SK-N-SH (cell line): ENCODE measurements at regions not wholly inside any gene's neighbourhood (a gene's known extent, or its start where the extent isn't known, plus 50 kb on each side); places are given as distances from the start of the nearest gene placed in this dataset.

Experiments used
- CTCF ChIA-PET: fragments of 300-600, 350-600 bp; formaldehyde crosslinking; extraction: SDS; loops from one replicate; lab custom pipeline; 2021; lab: Yijun Ruan, JAX
- POLR2A ChIA-PET: fragments of 350-600 bp; sonication (Branson Sonifier 250); formaldehyde crosslinking; extraction: SDS; loops from one replicate; lab custom pipeline; 2020; ENCODE audit warnings: antibody characterized with exemption, inconsistent platforms; lab: Yijun Ruan, JAX
- DNase-seq: peaks from one replicate; pipeline ENCODE4 v3.0.0; 2012
- H2AFZ ChIP-seq: fragments of 200-600 bp; sonication (generic); 2 replicates; pipeline ENCODE4 v1.8.1; 2016; ENCODE audit warnings: antibody characterized with exemption, mild to moderate bottlenecking, low read depth
- H3F3A ChIP-seq: fragments of 200-600 bp; sonication (generic); replicated peaks from 2 replicates; pipeline ENCODE3; 2016; ENCODE audit warnings: antibody characterized with exemption, mild to moderate bottlenecking; ENCODE audit not compliant: insufficient read depth
- H3K27ac ChIP-seq, 2 experiments: fragments of 200-500 bp in 1 of 2; fragments of 200-600 bp in 1 of 2; sonication (Bioruptor generic) in 1 of 2; sonication (generic), shearing (Covaris generic) in 1 of 2; 2 replicates each; pipeline versions ENCODE4 v1.5.1 to v1.6.1; 2014 to 2016; ENCODE audit warnings: low read depth in 2 of 2, inconsistent platforms in 1 of 2, low read length in 1 of 2, mild to moderate bottlenecking in 1 of 2, mixed read lengths in 1 of 2
- H3K27me3 ChIP-seq: fragments of 200-600 bp; sonication (generic), shearing (Covaris generic); 2 replicates; pipeline ENCODE4 v1.6.1; 2016; ENCODE audit warnings: mixed run types; ENCODE audit not compliant: insufficient read depth
- H3K36me3 ChIP-seq, 2 experiments: fragments of 200-500 bp in 1 of 2; fragments of 200-600 bp in 1 of 2; sonication (Bioruptor generic) in 1 of 2; sonication (generic) in 1 of 2; replicated peaks in 1 of 2; 2 replicates each; pipeline versions ENCODE3 to v1.5.1; 2014 to 2016; ENCODE audit warnings: low read length in 1 of 2, mild to moderate bottlenecking in 1 of 2; ENCODE audit not compliant: insufficient read depth in 2 of 2, control insufficient read depth in 1 of 2
- H3K4me1 ChIP-seq, 2 experiments: fragments of 200-500 bp in 1 of 2; fragments of 200-600 bp in 1 of 2; sonication (Bioruptor generic) in 1 of 2; sonication (generic), shearing (Covaris generic) in 1 of 2; 2 replicates each; pipeline versions ENCODE4 v1.5.1 to v1.6.1; 2014 to 2016; ENCODE audit warnings: low read depth in 1 of 2, low read length in 1 of 2, mixed run types in 1 of 2; ENCODE audit not compliant: insufficient read depth in 2 of 2, control insufficient read depth in 1 of 2
- H3K4me2 ChIP-seq: fragments of 200-600 bp; sonication (generic), shearing (Covaris generic); 2 replicates; pipeline ENCODE4 v1.6.1; 2017; ENCODE audit warnings: mixed run types
- H3K4me3 ChIP-seq, 2 experiments: fragments of 200-500 bp in 1 of 2; fragments of 200-600 bp in 1 of 2; sonication (Bioruptor generic) in 1 of 2; sonication (generic), shearing (Covaris generic) in 1 of 2; 2 replicates each; pipeline versions ENCODE4 v1.5.1 to v1.8.1; 2014 to 2016; ENCODE audit warnings: low read depth in 2 of 2, inconsistent platforms in 1 of 2, low read length in 1 of 2, mild to moderate bottlenecking in 1 of 2, mixed read lengths in 1 of 2, moderate library complexity in 1 of 2
- H3K79me2 ChIP-seq: fragments of 200-600 bp; sonication (generic); 2 replicates; pipeline ENCODE4 v1.8.1; 2017; ENCODE audit warnings: mild to moderate bottlenecking; ENCODE audit not compliant: insufficient read depth
- H3K9ac ChIP-seq: fragments of 200-600 bp; sonication (generic); 2 replicates; pipeline ENCODE4 v1.6.1; 2017; ENCODE audit warnings: mixed run types
- H3K9me2 ChIP-seq: fragments of 200-600 bp; sonication (generic); 2 replicates; pipeline ENCODE4 v1.6.1; 2017; ENCODE audit warnings: mixed run types
- H3K9me3 ChIP-seq: fragments of 200-600 bp; sonication (generic); 2 replicates; pipeline ENCODE4 v1.6.1; 2017; ENCODE audit warnings: mixed run types, mild to moderate bottlenecking, moderate library complexity
- H4K20me1 ChIP-seq: fragments of 200-600 bp; sonication (generic); 2 replicates; pipeline ENCODE4 v1.6.1; 2017; ENCODE audit warnings: mild to moderate bottlenecking, mixed run types; ENCODE audit not compliant: insufficient read depth
- CHD2 ChIP-seq: fragments of 150-350 bp; IDR thresholded peaks from 2 replicates; pipeline ENCODE4 v1.6.1; 2018; ENCODE audit warnings: low read length; ENCODE audit not compliant: partially characterized antibody
- GABPA ChIP-seq: IDR thresholded peaks from 2 replicates; pipeline ENCODE4 v1.4.0; 2012; ENCODE audit warnings: low read depth, mild to moderate bottlenecking
- NFIC ChIP-seq: IDR thresholded peaks from 2 replicates; pipeline ENCODE4 v1.4.0; 2012; ENCODE audit warnings: borderline replicate concordance
- POLR2AphosphoS5 ChIP-seq: IDR thresholded peaks from 2 replicates; pipeline ENCODE4 v1.6.1; 2012; ENCODE audit warnings: low read depth, low read length
- RAD21 ChIP-seq: IDR thresholded peaks from 2 replicates; pipeline ENCODE4 v1.6.1; 2012; ENCODE audit warnings: mild to moderate bottlenecking, low read length
- RXRA ChIP-seq: IDR thresholded peaks from 2 replicates; pipeline ENCODE4 v1.4.0; 2012; ENCODE audit warnings: low read depth, mild to moderate bottlenecking, borderline replicate concordance
- SIN3A ChIP-seq: IDR thresholded peaks from 2 replicates; pipeline ENCODE4 v1.6.1; 2012; ENCODE audit warnings: low read depth, mild to moderate bottlenecking, low read length, moderate library complexity, borderline replicate concordance
- TAF1 ChIP-seq: IDR thresholded peaks from 2 replicates; pipeline ENCODE4 v1.6.1; 2012; ENCODE audit warnings: low read depth, mild to moderate bottlenecking, low read length, moderate library complexity, borderline replicate concordance
- TEAD4 ChIP-seq: IDR thresholded peaks from 2 replicates; pipeline ENCODE4 v1.4.0; 2012; ENCODE audit warnings: mild to moderate bottlenecking, borderline replicate concordance; ENCODE audit not compliant: insufficient read depth
- YY1 ChIP-seq: IDR thresholded peaks from 2 replicates; pipeline ENCODE4 v1.4.0; 2012; ENCODE audit warnings: low read depth, mild to moderate bottlenecking
- WGBS: methylation state at CpG from one replicate; pipeline ENCODE4 v1.1.6; 2017; ENCODE audit warnings: low lambda C conversion rate; 5-methylcytosine and 5-hydroxymethylcytosine counted together
- TF ChIP-seq, protein P1 (sequence below): fragments of 200-600 bp; sonication (generic); IDR thresholded peaks from 2 replicates; pipeline ENCODE4 v1.6.1; 2017; ENCODE audit warnings: antibody characterized with exemption, mild to moderate bottlenecking, moderate library complexity
- TF ChIP-seq, protein P2 (sequence below): IDR thresholded peaks from 2 replicates; pipeline ENCODE4 v1.4.0; 2012; ENCODE audit warnings: low read depth, borderline replicate concordance
- TF ChIP-seq, protein P3 (sequence below): IDR thresholded peaks from 2 replicates; pipeline ENCODE4 v1.6.1; 2012; ENCODE audit warnings: mild to moderate bottlenecking, low read depth, low read length, moderate library complexity
- TF ChIP-seq, protein P4 (sequence below): IDR thresholded peaks from 2 replicates; pipeline ENCODE4; 2012

DNA sequence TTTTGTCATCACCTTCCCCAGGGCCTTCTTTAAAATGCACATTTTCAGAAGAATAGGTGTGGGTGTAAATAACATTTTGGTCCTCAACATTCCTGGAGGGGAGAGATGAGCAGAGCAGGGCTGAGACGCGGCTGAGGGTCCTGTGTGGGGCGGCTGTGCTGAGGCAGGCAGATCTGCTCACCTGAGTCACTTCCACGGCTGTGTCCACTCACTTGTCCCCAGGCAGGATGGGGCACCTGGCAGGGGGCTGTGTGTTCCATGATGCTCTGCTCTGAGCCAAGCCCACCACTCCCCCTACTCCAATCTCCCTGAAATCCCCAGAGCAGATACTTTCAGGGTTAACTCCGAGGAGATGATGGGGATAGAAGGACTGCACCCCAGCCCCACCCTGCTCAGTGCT is 93.8 kb downstream of the GLRX3 start:
- Histone ChIP-seq H3K79me2 (no peaks in the 10 kb centered on the region), H3K4me3 (no peak overlapping the region), H3K4me1 (peaks cover 0 to 2% of the 10 kb centered on the region in 2 experiments; a peak in 1 of 4 replicates), H3K4me2 (no peak overlapping the region), H4K20me1 (no peaks in the 10 kb centered on the region), H3K27ac (no peak overlapping the region), H3K9me2 (no peaks in the 10 kb centered on the region), H3K27me3 (no peaks in the 10 kb centered on the region), H2AFZ (no peak overlapping the region), H3K36me3 (no peaks in the 10 kb centered on the region)
- CTCF ChIA-PET, result no interaction called here
- POLR2A ChIA-PET, result no interaction called here
- 40% methylated on average over 5 of the region's 5 CpGs for WGBS
- TF ChIP-seq, protein P1, sequence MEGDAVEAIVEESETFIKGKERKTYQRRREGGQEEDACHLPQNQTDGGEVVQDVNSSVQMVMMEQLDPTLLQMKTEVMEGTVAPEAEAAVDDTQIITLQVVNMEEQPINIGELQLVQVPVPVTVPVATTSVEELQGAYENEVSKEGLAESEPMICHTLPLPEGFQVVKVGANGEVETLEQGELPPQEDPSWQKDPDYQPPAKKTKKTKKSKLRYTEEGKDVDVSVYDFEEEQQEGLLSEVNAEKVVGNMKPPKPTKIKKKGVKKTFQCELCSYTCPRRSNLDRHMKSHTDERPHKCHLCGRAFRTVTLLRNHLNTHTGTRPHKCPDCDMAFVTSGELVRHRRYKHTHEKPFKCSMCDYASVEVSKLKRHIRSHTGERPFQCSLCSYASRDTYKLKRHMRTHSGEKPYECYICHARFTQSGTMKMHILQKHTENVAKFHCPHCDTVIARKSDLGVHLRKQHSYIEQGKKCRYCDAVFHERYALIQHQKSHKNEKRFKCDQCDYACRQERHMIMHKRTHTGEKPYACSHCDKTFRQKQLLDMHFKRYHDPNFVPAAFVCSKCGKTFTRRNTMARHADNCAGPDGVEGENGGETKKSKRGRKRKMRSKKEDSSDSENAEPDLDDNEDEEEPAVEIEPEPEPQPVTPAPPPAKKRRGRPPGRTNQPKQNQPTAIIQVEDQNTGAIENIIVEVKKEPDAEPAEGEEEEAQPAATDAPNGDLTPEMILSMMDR, result no peak
- TF ChIP-seq GABPA, result no peak
- TF ChIP-seq, protein P2, sequence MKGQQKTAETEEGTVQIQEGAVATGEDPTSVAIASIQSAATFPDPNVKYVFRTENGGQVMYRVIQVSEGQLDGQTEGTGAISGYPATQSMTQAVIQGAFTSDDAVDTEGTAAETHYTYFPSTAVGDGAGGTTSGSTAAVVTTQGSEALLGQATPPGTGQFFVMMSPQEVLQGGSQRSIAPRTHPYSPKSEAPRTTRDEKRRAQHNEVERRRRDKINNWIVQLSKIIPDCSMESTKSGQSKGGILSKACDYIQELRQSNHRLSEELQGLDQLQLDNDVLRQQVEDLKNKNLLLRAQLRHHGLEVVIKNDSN, result no peak
- no peak for TF ChIP-seq TEAD4
- TF ChIP-seq YY1, result no peak
- TF ChIP-seq TAF1, result no peak
- TF ChIP-seq CHD2, result no peak
- TF ChIP-seq, all 33 proteins: peak for 0
- H3F3A ChIP-seq, result no peaks in the 10 kb centered on the region
- DNase-seq, result no peak
- no peak overlapping the region for H3K9ac ChIP-seq
- H3K9me3 ChIP-seq, result no peaks in the 10 kb centered on the region

DNA sequence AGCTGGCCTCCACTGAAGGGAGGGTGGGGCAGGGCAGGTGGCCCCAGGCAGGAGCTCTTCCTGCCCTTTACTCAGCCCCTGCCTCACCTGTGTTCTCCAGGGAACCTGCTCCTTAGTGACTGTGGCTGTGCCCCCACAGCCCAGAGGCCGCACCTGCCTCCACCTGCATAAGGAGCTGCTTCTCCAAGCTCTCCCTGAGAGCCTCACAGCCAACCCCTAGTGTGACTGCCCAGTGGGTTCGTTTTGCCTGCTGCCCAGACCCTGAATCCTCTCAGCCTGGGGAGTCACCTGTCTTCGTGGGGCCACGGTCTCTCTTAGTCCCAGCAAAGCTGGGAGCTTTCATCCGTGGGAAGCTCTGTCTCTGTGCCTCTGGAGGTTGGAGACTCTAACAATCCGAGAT is 94.4 kb downstream of the GLRX3 start:
- no peaks in the 10 kb centered on the region for H4K20me1 ChIP-seq
- no peak for DNase-seq
- 26% methylated on average over 3 of the region's 6 CpGs for WGBS
- H3K9me2 ChIP-seq, result no peaks in the 10 kb centered on the region
- H3K27ac ChIP-seq, result no peak overlapping the region
- POLR2A ChIA-PET, result no interaction called here
- H3K9me3 ChIP-seq, result no peaks in the 10 kb centered on the region
- no peak overlapping the region for H3K9ac ChIP-seq
- H3K36me3 ChIP-seq, result no peaks in the 10 kb centered on the region
- no peaks in the 10 kb centered on the region for H3F3A ChIP-seq
- no peaks in the 10 kb centered on the region for H3K79me2 ChIP-seq
- H2AFZ ChIP-seq, result no peak overlapping the region
- H3K27me3 ChIP-seq, result no peaks in the 10 kb centered on the region
- TF ChIP-seq, protein P3, sequence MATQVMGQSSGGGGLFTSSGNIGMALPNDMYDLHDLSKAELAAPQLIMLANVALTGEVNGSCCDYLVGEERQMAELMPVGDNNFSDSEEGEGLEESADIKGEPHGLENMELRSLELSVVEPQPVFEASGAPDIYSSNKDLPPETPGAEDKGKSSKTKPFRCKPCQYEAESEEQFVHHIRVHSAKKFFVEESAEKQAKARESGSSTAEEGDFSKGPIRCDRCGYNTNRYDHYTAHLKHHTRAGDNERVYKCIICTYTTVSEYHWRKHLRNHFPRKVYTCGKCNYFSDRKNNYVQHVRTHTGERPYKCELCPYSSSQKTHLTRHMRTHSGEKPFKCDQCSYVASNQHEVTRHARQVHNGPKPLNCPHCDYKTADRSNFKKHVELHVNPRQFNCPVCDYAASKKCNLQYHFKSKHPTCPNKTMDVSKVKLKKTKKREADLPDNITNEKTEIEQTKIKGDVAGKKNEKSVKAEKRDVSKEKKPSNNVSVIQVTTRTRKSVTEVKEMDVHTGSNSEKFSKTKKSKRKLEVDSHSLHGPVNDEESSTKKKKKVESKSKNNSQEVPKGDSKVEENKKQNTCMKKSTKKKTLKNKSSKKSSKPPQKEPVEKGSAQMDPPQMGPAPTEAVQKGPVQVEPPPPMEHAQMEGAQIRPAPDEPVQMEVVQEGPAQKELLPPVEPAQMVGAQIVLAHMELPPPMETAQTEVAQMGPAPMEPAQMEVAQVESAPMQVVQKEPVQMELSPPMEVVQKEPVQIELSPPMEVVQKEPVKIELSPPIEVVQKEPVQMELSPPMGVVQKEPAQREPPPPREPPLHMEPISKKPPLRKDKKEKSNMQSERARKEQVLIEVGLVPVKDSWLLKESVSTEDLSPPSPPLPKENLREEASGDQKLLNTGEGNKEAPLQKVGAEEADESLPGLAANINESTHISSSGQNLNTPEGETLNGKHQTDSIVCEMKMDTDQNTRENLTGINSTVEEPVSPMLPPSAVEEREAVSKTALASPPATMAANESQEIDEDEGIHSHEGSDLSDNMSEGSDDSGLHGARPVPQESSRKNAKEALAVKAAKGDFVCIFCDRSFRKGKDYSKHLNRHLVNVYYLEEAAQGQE, result no peak
- TF ChIP-seq POLR2AphosphoS5 (no peak), YY1 (no peak), RXRA (no peak), SIN3A (no peak), NFIC (no peak), GABPA (no peak), RAD21 (no peak)
- TF ChIP-seq, protein P4, sequence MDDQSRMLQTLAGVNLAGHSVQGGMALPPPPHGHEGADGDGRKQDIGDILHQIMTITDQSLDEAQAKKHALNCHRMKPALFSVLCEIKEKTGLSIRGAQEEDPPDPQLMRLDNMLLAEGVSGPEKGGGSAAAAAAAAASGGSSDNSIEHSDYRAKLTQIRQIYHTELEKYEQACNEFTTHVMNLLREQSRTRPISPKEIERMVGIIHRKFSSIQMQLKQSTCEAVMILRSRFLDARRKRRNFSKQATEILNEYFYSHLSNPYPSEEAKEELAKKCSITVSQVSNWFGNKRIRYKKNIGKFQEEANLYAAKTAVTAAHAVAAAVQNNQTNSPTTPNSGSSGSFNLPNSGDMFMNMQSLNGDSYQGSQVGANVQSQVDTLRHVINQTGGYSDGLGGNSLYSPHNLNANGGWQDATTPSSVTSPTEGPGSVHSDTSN, result no peak
- TF ChIP-seq, all 33 proteins: peak for 0
- H3K4me1 ChIP-seq, result peaks cover 0 to 2% of the 10 kb centered on the region in 2 experiments; a peak in 1 of 4 replicates
- CTCF ChIA-PET, result interaction anchor here (1.7 kb wide), 1 partner anchor 41 kb away, joined by 4 read pairs; no protein-coding TSS in a partner anchor
- H3K4me3 ChIP-seq, result no peak overlapping the region
- no peak overlapping the region for H3K4me2 ChIP-seq
